ENCODE measurements at regions not wholly inside any gene's neighbourhood (a gene's known extent, or its start where the extent isn't known, plus 50 kb on each side); places are given as distances from the start of the nearest gene placed in this dataset.

DNA sequence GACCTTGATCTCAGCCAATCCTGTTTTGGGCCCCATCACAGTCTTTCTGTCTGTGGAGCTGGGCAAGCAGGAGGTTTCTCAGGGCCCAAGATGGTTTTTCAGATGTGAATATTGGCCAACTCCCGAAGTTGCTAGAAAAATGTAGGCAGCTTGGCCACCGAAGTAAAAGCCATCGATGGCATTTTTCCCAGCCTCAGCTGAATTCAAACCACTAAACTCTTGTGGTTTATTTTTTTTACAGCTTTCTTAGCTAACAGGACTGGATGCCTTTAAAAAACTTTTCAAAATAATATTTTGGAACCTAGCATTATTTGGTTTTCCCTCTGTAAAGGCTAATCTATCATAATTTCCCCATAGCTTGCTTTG, 102.5 kb upstream of the ERCC6L2 start:
- H3K4me3 Mint-ChIP-seq: peak overlapping the region; percentile 57

DNA sequence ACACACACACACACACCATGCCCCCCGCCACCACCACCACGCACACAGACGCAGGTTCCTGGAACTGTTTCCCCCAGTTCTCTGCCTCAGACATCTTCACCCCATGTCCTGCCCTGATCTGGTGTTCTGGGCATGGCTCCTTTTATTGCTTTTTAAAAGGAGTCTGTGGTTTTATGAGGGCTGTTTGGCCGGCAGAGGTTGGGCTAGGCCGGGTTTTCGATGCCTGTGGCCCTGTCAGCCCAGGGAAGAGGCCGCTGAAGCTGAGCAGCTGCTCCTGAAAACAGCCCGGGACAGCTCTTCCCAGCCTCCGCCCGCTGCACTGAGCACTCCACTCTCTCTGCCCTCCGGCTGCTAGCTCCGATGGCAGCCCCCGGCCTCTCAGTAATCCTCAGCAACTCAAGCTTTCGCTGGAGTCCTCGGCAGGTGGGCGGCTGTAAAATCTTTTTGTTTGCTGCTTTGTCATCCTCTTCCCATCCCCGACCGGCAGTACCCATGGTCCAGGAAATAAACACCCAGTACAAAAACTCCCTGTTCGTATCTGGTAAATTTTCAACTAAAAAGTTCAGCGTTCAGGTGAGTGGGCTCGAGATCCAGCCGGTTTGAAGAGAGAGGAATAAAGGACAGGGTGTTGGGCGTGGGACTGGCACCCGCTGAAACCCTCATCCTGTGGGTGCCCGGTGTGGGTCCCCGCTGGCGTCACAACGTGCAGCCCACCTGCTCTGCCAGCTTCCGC, 103.0 kb upstream of the ERCC6L2 start:
- H3K27ac Mint-ChIP-seq: peak overlapping the region; percentile 81
- H3K36me3 Mint-ChIP-seq: no peaks in the 10 kb centered on the region
- peaks cover 14% of the 10 kb centered on the region for H3K4me1 Mint-ChIP-seq
- peak overlapping the region; percentile 57 for H3K4me3 Mint-ChIP-seq
- H3K9me3 Mint-ChIP-seq: no peaks in the 10 kb centered on the region
- DNase-seq (ENCODE audit: low spot score in 2 of 2) (no peak), ATAC-seq (peak; percentile 55)

More for the DNA sequence above, 102.5 kb upstream of the ERCC6L2 start:
- H3K4me1 Mint-ChIP-seq: peaks cover 14% of the 10 kb centered on the region
- ATAC-seq: no peak
- peak overlapping the region; percentile 81 for H3K27ac Mint-ChIP-seq
- no peaks in the 10 kb centered on the region for H3K9me3 Mint-ChIP-seq
- no peaks in the 10 kb centered on the region for H3K36me3 Mint-ChIP-seq
- no peak for DNase-seq (ENCODE audit: low spot score in 2 of 2)

DNA sequence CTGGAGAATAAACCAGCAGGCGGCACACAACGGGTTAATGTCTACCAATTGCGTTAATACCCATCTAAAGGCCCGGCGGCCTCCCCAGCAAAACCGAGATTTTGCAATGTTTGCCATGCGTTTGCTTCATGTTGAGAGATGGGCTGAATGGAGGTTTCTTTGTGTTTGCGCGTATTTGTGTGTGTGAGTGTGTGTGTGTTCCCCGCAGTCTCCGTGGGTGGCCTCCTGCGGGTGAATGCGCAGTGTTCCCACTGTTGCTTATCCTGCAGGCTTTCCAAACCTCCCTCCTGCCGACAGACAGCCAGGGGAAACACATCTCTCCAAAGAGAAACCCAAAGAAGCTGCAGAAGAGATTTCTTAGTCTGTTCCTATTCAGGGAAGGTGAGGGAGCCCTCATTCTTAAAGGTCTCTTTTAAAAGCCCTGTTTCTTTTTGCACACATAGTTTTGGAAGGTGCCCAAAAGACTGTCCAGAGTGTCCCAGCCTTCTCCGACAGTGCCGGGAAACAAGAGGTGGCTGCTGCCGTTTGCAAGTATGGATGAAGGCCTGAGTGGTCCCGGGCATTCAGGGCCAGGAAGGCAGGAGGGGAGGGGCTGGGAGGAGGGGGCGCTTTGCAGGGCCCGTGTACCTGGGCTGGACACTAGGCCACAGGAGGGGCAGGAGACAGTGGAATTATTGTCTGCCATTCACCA, 103.8 kb upstream of the ERCC6L2 start:
- H3K36me3 Mint-ChIP-seq: no peaks in the 10 kb centered on the region
- H3K9me3 Mint-ChIP-seq: no peaks in the 10 kb centered on the region
- ATAC-seq (no peak), DNase-seq (ENCODE audit: low spot score in 2 of 2) (no peak)
- H3K27ac Mint-ChIP-seq: peak overlapping the region; percentile 81
- H3K4me1 Mint-ChIP-seq: peaks cover 14% of the 10 kb centered on the region
- no peak overlapping the region for H3K4me3 Mint-ChIP-seq

DNA sequence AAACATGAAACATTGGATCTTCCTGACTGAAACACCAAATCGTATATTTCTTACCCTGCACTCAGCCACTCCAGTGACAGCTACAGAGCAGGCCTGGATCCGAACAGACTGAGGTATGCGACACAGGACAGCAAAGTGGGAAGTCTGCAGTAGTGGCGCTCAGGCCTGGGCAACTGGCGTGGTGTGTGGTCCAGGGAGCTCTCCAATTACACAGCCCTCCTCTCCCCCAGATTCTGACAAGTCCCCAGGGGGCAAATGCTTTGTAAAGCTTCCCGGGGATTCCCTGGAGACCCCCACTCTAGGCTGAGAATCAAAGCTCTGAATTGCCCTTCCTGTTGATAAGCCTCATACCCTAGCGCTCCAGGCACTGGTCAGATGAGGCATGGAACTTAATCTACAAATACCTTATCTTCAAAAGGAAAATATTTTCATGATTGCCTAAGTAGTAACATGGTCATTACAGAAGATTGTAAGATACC, 104.8 kb upstream of the ERCC6L2 start:
- no peak overlapping the region for H3K27ac Mint-ChIP-seq
- ATAC-seq (no peak), DNase-seq (ENCODE audit: low spot score in 2 of 2) (no peak)

DNA sequence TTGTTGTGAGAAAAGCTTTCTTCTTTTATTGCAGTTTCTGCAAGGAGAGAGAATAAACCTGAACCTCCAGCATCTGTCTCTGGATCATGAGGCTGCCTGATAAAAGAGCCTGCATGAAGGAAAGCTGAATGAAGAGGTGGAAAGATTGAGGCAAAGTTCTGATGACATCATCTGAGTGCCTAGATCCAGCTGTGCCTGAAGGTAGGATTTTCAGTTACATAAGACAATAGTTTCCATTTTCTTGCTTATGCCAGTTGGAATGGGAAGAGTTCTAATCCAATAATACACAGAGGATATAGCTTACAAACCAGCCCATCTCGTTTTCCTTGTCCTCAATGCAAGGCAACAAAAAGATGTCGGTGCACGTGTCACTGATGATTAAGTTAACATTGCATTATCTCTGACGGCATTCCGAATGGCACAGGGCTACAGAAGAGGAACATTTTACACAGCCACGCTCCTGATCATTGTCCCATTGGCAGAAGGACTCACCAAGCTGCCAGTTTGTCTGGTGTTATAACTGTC, 105.5 kb upstream of the ERCC6L2 start:
- Mint-ChIP-seq H3K4me3 (no peak overlapping the region), H3K27ac (no peak overlapping the region), H3K36me3 (no peaks in the 10 kb centered on the region), H3K9me3 (no peaks in the 10 kb centered on the region), H3K4me1 (peaks cover 14% of the 10 kb centered on the region)
- DNase-seq (ENCODE audit: low spot score in 2 of 2): no peak
- ATAC-seq: no peak

More for the DNA sequence above, 104.8 kb upstream of the ERCC6L2 start:
- H3K4me1 Mint-ChIP-seq: peaks cover 14% of the 10 kb centered on the region
- H3K36me3 Mint-ChIP-seq: no peaks in the 10 kb centered on the region
- no peak overlapping the region for H3K4me3 Mint-ChIP-seq
- H3K9me3 Mint-ChIP-seq: no peaks in the 10 kb centered on the region

DNA sequence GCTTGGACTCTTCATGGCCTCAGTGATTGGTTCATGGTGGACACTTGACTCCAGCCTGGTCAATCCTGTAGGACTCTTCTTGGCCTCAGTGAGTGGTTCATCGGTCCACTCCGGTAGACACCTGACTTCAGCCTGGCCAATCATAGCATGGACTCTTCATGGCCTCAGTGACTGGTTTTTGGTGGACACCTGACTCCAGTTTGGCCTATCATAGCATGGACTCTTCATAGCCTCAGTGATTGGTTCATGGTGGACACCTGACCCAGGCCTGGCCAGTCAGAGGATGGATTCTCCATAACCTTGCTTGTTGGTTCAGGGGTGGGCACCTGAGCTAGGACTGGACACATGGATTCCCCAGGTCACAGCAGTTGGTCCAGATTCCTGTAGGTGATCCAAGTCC, 106.0 kb upstream of the ERCC6L2 start:
- ATAC-seq (no peak), DNase-seq (ENCODE audit: low spot score in 2 of 2) (no peak)
- H3K4me1 Mint-ChIP-seq: peaks cover 14% of the 10 kb centered on the region
- H3K9me3 Mint-ChIP-seq: no peaks in the 10 kb centered on the region
- H3K36me3 Mint-ChIP-seq: no peaks in the 10 kb centered on the region
- no peak overlapping the region for H3K4me3 Mint-ChIP-seq
- no peak overlapping the region for H3K27ac Mint-ChIP-seq

DNA sequence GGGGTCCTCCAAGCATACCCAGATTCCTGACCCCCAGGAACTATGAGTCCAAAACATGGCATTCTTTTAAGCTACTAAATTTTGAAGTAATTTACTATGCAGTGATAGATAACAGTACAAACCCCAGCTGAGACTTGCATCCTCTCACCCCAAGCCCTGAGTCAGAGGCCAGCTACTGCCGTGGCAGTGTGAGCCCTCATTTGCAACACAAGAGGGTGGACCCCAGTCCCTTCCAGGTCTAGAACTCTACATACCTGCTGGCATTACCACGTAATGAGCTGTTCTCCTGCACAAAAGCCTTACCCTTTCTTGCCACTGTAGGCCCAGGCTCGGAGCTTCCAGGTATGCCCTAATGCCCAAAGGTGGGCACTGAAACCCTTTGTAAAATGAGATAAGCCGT, 108.6 kb upstream of the ERCC6L2 start:
- no peaks in the 10 kb centered on the region for H3K36me3 Mint-ChIP-seq
- no peak overlapping the region for H3K4me3 Mint-ChIP-seq
- DNase-seq (ENCODE audit: low spot score in 2 of 2) (no peak), ATAC-seq (no peak)
- H3K27ac Mint-ChIP-seq: no peak overlapping the region
- peaks cover 13% of the 10 kb centered on the region for H3K4me1 Mint-ChIP-seq
- H3K9me3 Mint-ChIP-seq: peaks cover 4% of the 10 kb centered on the region

DNA sequence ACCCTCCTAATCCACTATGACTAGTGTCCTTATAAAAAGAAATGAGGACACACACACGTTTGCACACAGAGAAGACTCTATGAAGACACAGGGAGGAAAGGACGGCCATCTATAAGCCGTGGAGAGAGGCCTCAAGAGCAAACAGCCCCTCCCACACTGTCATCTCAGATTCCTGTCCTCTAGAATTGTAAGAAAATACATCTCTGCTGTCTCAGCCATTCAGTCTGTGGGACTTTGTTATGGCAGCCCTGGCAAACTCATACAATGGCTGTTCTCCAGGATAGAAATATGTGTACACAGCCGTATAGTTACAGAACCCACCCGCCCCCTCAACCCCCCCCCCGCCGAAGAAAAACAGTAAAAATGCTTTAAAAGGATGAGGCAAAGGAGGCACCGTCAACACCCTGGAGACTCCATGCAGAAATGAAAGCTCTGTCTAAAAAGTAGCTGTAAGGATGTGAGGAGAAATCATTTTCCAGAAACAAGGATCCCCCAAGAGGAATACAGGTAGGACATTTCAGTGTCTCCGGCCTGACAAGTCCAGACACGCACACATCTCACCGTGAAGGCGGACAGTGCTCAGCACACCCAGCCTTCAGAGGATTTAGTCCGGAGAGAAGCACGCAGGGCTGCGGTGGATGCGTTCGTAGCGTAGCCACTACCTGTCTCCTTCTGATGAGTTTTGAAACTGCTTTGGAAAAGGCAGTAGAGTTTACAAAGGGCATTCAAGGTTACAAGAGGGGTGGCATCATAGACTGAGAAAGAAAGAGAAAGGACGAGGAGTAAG, 110.8 kb upstream of the ERCC6L2 start:
- no peak for DNase-seq (ENCODE audit: low spot score in 2 of 2)
- ATAC-seq: no peak

DNA sequence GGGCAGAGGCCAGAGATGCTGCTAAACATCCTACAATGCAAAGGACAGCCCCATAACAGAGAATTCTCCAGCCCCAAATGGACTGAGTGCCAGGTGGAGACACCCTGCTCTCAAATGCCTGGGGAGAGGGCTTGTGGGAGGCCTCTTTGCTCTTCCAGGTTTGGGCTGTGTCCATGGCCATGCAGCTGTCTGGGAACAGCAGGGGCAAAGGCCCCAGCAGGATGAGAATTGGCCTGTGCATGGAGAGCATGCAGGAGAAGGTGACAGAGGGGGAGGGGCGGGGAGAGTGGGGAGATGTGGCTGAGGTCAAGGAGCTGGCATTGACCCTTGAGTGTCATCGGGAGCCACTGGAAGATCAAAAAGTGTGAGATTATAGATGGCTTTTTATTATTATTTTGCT, 111.5 kb upstream of the ERCC6L2 start:
- Mint-ChIP-seq H3K4me3 (no peak overlapping the region), H3K4me1 (peaks cover 8% of the 10 kb centered on the region), H3K9me3 (peaks cover 4% of the 10 kb centered on the region)

More for the DNA sequence above, 110.8 kb upstream of the ERCC6L2 start:
- no peak overlapping the region for H3K4me3 Mint-ChIP-seq
- no peak overlapping the region for H3K27ac Mint-ChIP-seq
- H3K36me3 Mint-ChIP-seq: no peaks in the 10 kb centered on the region
- peaks cover 8% of the 10 kb centered on the region for H3K4me1 Mint-ChIP-seq
- peaks cover 4% of the 10 kb centered on the region for H3K9me3 Mint-ChIP-seq

DNA sequence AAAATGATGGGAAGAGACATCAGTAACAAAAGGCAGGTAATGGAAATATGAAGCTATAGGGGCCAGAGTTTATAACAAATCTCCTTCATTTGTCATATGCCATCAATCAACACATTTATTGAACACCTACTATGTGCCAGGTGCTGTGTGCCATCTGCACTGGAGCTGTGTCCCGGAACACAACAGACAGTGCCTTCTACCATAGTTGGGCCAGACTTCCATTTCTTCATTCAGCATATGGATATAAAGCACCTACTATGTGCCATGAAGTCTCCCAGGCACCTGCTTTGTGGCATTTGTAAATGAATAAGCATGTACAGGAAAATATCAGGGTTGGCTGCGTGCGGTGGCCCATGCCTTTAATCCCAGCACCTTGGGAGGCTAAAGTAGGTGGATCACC, 112.5 kb upstream of the ERCC6L2 start:
- Mint-ChIP-seq H3K27ac (no peak overlapping the region), H3K36me3 (no peaks in the 10 kb centered on the region), H3K4me3 (no peak overlapping the region), H3K9me3 (peaks cover 4% of the 10 kb centered on the region), H3K4me1 (peaks cover 8% of the 10 kb centered on the region)
- no peak for DNase-seq (ENCODE audit: low spot score in 2 of 2)
- ATAC-seq: no peak

More for the DNA sequence above, 111.5 kb upstream of the ERCC6L2 start:
- no peak overlapping the region for H3K27ac Mint-ChIP-seq
- ATAC-seq: no peak
- H3K36me3 Mint-ChIP-seq: no peaks in the 10 kb centered on the region
- DNase-seq (ENCODE audit: low spot score in 2 of 2): no peak

DNA sequence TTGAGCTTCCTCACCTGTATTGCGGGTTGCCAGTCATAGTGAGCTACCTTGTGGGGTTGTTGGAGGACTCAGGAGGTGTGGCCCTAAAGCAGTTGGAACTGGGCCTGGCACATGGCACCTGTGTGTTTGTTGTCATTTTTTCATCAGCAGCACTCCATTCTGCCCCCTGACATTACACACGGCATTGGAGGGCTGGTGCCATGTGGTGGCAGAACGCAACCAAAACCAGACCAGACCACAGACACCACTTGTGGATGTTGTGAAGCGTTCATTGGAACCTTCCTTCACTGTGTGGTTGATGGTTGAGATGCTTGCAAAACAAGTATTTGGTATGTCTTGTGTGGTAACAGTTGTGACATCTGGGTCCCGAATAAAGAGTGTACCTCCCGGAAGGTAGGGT, 113.2 kb upstream of the ERCC6L2 start:
- H3K36me3 Mint-ChIP-seq: no peaks in the 10 kb centered on the region
- H3K4me3 Mint-ChIP-seq: no peak overlapping the region
- peaks cover 4% of the 10 kb centered on the region for H3K9me3 Mint-ChIP-seq
- H3K4me1 Mint-ChIP-seq: peaks cover 8% of the 10 kb centered on the region
- DNase-seq (ENCODE audit: low spot score in 2 of 2) (peak in 1 of 2 donors; percentile 56), ATAC-seq (peak; percentile 76)
- H3K27ac Mint-ChIP-seq: no peak overlapping the region

DNA sequence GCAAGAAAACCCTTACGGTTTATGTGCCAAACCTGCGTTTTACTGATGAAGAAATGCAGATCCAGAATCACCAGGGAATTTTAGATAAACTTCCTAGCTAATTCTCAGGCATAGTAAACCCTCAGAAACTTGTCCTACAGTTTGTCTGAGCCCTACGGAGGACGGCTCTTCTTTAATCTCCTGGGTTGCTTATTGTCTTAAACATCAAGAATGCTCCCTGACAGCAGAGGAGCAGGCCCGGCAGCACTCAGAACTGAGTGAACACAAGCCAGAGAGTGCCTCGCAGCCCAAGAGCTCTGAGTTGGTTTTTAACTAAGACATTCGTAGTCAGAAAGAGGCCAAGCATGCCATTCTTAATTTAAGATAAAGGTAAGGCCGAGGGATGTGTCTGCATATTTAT, 114.7 kb upstream of the ERCC6L2 start:
- DNase-seq (ENCODE audit: low spot score in 2 of 2) (no peak), ATAC-seq (no peak)
- Mint-ChIP-seq H3K4me3 (no peak overlapping the region), H3K36me3 (no peaks in the 10 kb centered on the region), H3K9me3 (peaks cover 4% of the 10 kb centered on the region), H3K27ac (no peak overlapping the region), H3K4me1 (peaks cover 8% of the 10 kb centered on the region)

DNA sequence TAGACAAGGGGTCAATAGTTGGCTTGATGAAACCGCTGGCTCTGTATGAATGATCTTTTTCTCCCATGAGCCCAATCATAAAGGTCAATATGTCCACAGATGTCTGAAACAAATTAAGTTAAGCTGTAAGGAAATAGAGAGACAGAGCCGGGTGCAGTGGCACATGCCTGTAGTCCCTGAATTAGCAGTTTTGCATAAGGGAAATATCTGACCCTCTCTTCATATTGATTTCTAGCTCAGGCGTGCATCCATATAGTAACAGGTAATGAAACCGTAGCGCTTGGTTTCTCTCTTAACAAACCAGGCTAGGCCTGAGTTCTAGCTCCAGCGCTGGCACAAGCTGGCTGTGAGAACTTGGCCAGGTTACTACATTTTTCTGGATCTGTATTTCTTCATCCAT, 118.1 kb upstream of the ERCC6L2 start:
- Mint-ChIP-seq H3K4me3 (no peak overlapping the region), H3K9me3 (peaks cover under 1% of the 10 kb centered on the region), H3K4me1 (peaks cover 2% of the 10 kb centered on the region), H3K36me3 (no peaks in the 10 kb centered on the region), H3K27ac (no peak overlapping the region)
- ATAC-seq (no peak), DNase-seq (ENCODE audit: low spot score in 2 of 2) (no peak)

DNA sequence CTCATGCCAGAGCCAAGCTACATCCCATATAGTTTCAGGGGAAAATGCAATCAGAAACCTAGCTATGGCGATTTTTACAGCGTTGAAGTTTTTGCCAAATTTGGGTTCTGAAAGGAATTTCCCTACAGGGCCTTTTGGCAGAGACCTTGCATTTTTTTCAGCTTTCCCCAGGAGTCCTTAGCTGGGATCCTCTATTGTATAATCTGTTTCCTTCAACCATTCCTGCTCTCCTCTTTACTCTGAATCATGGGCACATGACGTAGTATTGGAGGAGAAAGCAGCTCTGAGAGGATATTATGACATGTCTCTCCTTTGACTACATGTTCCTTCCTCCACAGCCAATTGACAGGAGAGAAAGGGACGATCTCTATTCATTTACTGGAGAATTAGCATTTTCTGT, 118.5 kb upstream of the ERCC6L2 start:
- no peaks in the 10 kb centered on the region for H3K36me3 Mint-ChIP-seq
- no peak for ATAC-seq
- no peak for DNase-seq (ENCODE audit: low spot score in 2 of 2)
- no peaks in the 10 kb centered on the region for H3K4me1 Mint-ChIP-seq
- H3K4me3 Mint-ChIP-seq: no peak overlapping the region
- H3K9me3 Mint-ChIP-seq: no peaks in the 10 kb centered on the region
- H3K27ac Mint-ChIP-seq: no peak overlapping the region

DNA sequence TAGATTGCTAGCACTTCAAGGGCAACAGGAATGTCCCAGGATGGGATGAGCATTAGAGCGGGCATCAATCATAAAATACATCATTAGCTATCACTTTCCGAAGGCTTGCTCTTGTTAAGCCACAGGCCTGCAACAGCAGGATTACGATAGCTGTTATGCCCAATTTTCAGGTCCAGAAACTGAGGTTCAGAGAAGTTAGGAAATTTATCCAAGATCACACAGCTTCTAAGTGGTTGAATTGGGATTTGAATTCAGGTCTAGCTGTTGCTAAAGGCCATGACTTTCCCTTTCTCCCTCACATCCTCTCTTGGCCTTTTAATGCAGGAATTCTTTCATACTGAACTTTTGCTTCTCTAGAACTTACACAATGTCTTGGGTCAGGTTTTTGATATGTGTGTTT, 119.4 kb upstream of the ERCC6L2 start:
- Mint-ChIP-seq H3K36me3 (no peaks in the 10 kb centered on the region), H3K27ac (no peak overlapping the region), H3K4me3 (no peak overlapping the region), H3K9me3 (no peaks in the 10 kb centered on the region), H3K4me1 (peaks cover 2% of the 10 kb centered on the region)
- ATAC-seq (no peak), DNase-seq (ENCODE audit: low spot score in 2 of 2) (no peak)
